GM12865 (cell line): ENCODE measurements at regions not wholly inside any gene's neighbourhood (a gene's known extent, or its start where the extent isn't known, plus 50 kb on each side); places are given as distances from the start of the nearest gene placed in this dataset.
"Not testable (repeated sequence)": the region's sequence is repeated elsewhere in the genome, so short reads cannot be mapped to it uniquely, and the experiment has no call there.

ENCODE experiments used
- DNase-seq: peaks from one replicate; pipeline ENCODE4 v3.0.0; 2010; ENCODE audit warnings: low read depth
- H3K4me3 ChIP-seq: 2 replicates; pipeline ENCODE4 v1.5.1; 2011; ENCODE audit warnings: mild to moderate bottlenecking, low read depth, low read length, control low read depth
- TF ChIP-seq, protein P1 (sequence below): IDR thresholded peaks from 2 replicates; pipeline ENCODE4 v1.5.1; 2011; ENCODE audit warnings: low read length, control low read depth, low read depth, inconsistent platforms; ENCODE audit not compliant: insufficient read depth; ENCODE audit errors: missing control alignments

- TF ChIP-seq, protein P1, sequence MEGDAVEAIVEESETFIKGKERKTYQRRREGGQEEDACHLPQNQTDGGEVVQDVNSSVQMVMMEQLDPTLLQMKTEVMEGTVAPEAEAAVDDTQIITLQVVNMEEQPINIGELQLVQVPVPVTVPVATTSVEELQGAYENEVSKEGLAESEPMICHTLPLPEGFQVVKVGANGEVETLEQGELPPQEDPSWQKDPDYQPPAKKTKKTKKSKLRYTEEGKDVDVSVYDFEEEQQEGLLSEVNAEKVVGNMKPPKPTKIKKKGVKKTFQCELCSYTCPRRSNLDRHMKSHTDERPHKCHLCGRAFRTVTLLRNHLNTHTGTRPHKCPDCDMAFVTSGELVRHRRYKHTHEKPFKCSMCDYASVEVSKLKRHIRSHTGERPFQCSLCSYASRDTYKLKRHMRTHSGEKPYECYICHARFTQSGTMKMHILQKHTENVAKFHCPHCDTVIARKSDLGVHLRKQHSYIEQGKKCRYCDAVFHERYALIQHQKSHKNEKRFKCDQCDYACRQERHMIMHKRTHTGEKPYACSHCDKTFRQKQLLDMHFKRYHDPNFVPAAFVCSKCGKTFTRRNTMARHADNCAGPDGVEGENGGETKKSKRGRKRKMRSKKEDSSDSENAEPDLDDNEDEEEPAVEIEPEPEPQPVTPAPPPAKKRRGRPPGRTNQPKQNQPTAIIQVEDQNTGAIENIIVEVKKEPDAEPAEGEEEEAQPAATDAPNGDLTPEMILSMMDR, result no peak
- H3K4me3 ChIP-seq, result no peak overlapping the region
- DNase-seq, result no peak
These were observed 183.2 kb upstream of the PDE4D start for GRCh38 chr5:60076746-60077145.

- DNase-seq, result no peak
- TF ChIP-seq, protein P1, result no peak
- H3K4me3 ChIP-seq, result no peak overlapping the region
These were observed 173.0 kb upstream of the PDE4D start for GRCh38 chr5:60066502-60066901.

DNA sequence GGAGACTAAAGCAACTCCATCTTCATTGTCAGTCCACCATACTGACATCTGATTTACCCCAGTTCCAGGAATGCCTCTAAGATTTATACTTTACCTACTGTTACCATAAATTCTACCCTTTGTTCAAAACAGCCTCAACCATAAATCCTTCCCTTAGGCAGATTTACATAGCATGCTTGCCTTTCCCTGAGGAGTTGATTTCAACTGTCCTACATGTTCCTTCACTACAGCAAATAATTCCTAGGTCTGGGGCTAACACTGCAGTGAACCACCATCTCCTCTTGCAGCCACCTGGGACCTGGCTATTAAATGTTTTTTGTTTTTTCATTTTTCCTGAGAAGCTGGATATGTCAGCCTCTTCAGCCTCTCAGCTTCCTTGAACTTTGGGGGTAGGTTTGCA, 166.9 kb upstream of the PDE4D start:
- H3K4me3 ChIP-seq, result no peak overlapping the region
- DNase-seq, result no peak
- TF ChIP-seq, protein P1, result no peak

GRCh38 chr5:60056191-60056590, 162.7 kb upstream of the PDE4D start:
- TF ChIP-seq, protein P1, result no peak
- DNase-seq, result no peak
- no peak overlapping the region for H3K4me3 ChIP-seq

DNA sequence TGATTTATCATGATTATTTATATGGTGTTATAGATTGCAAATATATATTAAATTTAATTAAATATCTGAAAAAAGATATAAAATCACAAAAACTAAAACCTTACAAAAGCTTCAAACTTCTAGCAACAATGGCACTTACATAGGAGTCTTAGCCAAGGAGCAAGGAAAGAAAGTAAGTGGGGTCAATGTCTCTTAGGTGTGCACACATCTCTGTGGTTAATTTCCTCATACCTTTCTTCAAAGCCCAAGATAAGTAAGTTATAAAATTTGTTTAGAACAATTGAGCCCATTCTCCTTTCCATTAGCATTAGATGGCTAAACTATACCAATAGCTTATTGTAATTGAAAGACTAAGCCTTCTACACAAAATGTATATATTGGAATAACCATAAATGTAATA, 161.6 kb upstream of the PDE4D start:
- no peak for DNase-seq
- H3K4me3 ChIP-seq, result no peak overlapping the region
- TF ChIP-seq, protein P1, result no peak

DNA sequence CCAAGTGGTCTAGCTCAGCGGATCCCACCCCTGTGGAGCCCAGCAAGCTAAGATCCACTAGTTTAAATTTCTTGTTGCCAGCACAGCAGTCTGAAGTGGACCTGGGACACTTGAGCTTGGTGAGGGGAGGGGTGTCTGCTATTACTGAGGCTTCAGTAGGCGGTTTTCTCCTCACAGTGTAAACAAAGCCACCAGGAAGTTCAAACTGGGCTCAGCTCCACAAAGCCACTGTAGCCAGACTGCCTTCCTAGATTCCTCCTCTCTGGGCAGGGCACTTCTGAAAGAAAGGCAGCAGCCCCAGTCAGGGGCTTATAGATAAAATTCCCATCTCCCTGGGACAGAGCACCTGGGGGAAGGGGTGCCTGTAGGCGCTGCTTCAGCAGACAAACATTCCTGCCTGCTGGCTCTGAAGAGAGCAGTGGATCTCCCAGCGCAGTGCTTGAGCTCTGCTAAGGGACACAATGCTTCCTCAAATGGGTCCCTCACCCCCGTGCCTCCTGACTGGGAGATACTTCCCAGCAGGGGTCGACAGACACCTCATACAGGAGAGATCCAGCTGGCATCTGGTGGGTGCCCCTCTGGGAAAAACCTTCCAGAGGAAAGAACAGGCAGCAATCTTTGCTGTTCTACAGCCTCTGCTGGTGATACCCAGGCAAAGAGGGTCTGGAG, 148.6 kb upstream of the PDE4D start:
- not testable (repeated sequence) for DNase-seq, H3K4me3 ChIP-seq

DNA sequence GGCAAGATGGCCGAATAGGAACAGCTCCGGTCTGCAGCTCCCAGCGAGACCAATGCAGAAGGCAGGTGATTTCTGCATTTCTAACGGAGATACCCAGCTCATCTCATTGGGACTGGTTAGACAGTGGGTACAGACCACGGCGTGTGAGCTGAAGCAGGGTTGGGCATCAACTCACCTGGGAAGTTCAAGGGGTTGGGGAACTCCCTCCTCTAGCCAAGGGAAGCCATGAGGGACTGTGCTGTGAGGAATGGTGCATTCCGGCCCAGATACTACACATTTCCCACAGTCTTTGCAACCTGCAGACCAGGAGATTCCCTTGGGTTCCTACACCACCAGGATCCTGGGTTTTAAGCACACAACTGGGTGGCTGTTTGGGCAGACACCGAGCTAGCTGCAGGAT, 148.0 kb upstream of the PDE4D start:
- DNase-seq, H3K4me3 ChIP-seq: not testable (repeated sequence)

GRCh38 chr5:60036192-60036938, 142.8 kb upstream of the PDE4D start:
- no peak for DNase-seq
- H3K4me3 ChIP-seq, result no peak overlapping the region
- TF ChIP-seq, protein P1, result no peak
